ENCODE measurements at regions not wholly inside any gene's neighbourhood (a gene's known extent, or its start where the extent isn't known, plus 50 kb on each side); places are given as distances from the start of the nearest gene placed in this dataset.

GRCh38 chr2:81247648-81248047 is 943.1 kb upstream of the LRRTM1 start:
- no peak for TF ChIP-seq POLR2AphosphoS5 (IDR thresholded peaks at IDR 0.05; ENCODE audit: borderline replicate concordance, low read depth, low read length)
- no peak for TF ChIP-seq EZH2 (IDR thresholded peaks at IDR 0.05)

Data from SK-N-MC (cell line).